T-helper 1 cell (primary cell): ENCODE measurements at regions not wholly inside any gene's neighbourhood (a gene's known extent, or its start where the extent isn't known, plus 50 kb on each side); places are given as distances from the start of the nearest gene placed in this dataset.

ENCODE experiments used
- DNase-seq, 5 donors: peaks; one replicate each; pipeline ENCODE4 v3.0.0-alpha.2; 2012 to 2020

DNA sequence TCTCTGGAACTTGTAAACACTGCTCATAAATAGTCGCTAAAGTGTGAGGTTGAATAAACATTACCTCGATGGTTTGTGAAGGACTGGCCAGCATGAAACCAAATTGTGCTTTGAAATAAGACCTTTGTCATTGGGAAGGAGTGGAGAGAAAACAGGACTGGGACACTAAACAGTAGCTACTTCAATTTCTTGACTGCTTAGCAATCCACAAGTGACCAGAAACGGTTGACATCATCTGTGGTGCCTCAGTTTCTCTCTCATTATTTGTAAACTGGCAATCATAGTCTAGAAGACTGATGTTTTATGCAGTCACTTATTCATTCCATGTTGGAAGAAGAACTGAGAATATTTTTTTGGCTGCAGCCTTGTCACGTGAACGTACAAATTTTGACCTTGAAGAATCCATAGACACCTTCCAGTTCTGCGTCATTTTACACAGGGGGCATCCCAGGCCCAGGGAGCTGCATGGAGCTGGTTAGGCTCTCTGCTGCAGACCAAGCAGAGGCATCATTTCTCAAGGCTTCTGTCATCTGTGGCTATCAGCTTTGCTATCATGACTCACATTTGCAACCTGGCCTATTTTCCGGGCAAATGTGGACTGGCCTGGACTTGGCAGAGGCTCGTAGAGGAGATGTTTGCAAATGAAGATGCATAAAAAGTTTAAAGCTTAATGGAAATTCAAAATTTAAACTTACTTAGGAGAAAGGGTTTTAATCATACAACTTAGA is 391.8 kb downstream of the FGF9 start:
- DNase-seq, result no peak

DNA sequence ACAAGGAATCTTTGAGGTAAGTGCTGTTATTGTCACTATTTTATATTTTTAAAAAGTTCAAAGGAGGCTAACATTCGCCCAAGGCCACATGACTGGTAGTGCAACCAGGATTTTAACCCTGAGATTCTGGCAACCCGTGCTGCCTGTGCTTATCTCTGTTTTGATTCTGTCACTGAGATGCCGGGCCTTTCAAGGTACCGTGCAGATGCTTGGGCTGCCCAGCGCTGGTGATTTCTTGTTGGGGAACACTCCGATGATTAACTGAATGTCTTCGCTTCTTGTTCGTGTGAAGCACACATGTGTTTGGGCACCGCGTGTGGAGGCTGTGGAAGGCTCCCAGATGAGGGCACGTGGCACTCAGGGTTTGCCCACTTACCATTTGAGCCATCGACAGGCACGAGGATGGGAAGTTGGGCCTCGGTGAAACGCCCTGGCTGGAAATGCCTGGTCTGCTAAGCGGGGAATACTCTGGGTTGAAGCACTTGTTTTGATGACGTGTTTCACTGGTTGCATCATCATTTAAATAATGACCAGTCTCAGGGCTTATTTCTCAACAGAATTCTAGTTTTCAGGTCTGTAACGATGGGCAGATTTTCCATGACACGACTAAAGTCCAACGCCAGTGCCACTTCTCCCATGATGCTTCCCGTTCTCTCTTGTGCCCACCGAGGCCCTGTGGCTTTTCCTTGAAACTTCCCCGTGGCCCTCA is 392.7 kb downstream of the FGF9 start:
- no peak for DNase-seq

DNA sequence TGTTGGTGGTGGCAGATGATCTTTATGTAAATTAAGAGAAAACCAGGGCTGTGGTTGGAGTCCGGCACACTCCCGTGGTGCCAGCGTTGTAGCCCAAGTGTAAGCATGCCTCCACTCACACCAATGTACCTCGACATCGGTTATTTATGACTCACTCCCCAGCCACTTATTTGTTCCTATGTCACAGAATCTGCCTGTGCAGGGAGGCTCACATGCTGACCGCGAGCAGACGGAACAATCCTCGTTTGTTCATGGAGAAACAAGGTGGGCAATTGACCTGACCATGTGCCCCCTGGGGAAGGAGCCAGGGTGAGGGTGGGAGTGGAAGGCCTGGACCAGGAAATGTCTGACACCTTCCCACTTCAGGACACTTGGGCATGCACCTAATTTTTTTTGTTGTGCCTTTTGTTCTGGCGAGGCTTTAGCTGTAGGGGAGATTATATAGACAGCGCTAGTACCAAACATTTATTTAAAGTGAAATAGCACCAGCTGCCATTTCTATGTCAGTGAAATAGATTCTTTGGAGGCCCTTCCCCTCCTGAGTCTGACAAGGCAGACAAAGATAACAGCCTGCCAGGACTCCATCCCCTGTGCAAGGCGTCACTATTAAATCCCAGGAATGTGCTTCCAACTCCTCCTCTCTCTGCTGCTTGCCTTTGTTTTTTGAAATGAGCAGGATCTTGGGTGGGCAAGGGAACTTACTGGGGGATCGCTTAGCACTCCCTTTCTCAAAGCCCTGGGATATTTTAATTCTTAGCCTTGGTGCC is 394.2 kb downstream of the FGF9 start:
- DNase-seq, result no peak

DNA sequence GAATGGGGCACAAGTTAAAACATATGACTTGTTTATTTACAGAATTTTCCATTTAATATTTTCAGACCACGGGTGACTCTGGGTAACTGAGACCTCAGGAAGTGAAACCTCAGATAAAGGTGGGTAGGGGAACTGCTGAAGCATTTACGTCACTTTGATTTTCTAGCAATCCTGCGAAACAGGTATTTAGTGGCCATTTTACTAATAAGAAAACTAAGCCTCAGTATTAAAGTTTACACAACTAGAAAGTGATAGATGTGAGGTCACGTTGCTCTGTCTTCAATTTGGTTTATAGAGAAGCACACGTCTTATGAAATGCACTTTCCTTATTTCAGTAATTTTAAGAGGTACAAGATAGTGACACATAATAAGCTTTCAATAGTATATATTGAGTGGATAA is 402.8 kb downstream of the FGF9 start:
- peak in 1 of 5 donors; percentile 13 for DNase-seq

DNA sequence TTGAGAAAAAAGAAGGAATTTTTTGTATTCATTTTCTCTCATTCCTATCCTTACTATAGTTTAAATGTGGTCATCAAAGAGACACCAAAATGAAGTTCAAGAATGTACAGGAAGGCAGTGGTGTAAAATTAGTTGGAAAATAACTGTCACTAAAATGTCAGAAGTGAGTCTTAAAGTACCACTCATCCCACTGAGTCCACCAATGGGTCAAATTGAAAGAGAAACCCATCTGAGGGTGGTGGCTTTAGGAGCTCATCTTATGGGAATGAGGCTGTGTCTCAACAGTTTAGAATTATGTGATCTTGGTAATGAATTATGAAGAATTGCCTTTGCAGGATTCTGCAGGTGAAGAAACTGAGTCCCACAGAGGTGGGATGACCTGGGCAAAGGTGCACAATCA is 403.5 kb downstream of the FGF9 start:
- DNase-seq, result peak in 1 of 5 donors; percentile 9

DNA sequence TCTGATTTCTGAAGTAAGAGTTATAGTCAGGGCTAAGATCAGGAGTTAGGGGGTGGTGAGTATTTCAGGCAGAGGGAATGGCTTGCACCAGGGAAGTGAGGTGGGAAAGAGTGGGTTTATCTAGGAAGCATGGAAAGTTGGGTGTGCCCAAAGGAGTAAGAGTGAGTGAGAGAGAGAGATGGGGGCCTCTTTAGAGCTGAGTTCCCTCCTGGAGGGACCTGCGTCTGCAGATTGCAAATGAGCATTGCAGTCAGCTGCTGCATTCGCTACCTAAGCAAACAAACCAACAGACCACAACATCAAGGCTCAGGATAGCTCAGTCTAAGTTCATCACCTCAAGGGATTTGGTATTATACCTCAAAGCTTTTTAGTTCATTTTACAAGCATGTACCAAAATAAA is 405.8 kb downstream of the FGF9 start:
- no peak for DNase-seq

DNA sequence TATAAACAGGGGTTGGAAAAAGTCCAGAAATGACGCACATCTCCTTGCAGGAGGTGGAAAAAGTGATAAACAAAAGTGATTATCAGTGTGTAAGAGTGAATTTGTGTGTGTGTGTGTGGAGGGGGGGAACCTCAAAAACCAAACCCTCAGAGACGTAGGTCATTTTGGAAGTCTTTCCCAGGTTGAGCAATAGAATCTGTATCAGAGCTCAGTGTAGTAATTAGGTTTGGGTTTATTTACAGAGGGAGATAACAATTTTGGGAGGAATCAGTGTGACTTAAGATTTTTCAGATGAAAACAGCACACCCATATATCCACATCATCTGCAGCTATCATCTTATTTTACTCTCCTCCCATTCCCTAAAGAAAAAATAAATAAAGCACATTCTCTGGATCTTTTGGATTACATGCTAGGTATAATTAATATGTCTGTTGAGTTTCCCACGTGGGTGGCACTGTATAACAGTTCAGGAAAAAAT is 406.4 kb downstream of the FGF9 start:
- DNase-seq, result no peak

DNA sequence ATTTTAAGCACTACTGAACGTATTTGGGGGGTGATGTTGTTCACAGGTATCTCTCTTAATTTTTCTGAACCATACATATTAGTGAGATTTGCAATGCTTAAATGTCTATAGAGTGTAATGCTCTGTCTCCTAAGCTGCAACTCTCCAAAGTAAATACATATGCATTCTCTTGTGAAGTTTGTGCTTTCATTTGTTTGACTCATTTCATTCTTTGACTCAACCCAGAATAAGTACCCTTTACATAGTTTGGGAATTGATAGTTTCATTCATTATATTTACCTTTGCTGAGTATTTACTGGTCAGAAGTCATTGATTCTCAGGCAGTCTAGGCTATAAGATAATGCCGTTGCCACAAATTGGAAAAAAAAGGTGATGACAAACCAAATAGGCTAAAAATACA is 406.9 kb downstream of the FGF9 start:
- DNase-seq, result no peak

DNA sequence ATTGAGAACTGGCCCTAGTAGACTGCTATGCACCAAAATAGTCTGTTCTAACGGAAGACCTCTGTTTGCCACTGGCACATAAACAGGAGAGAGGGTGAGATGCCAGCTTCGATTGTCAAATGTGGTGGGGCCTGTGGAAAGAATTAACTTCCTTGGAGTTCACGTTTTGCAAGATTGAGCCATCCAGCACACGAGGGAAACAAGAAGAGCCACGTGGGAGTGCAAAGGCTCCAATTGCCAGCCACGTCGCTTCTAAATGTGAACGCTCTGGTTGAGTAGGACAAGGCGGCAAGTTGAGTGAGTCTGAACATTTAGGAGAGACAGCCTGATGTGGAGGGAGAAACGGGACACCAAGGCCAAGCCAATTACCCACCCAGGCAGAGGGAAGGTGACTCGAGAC is 409.1 kb downstream of the FGF9 start:
- DNase-seq, result no peak

DNA sequence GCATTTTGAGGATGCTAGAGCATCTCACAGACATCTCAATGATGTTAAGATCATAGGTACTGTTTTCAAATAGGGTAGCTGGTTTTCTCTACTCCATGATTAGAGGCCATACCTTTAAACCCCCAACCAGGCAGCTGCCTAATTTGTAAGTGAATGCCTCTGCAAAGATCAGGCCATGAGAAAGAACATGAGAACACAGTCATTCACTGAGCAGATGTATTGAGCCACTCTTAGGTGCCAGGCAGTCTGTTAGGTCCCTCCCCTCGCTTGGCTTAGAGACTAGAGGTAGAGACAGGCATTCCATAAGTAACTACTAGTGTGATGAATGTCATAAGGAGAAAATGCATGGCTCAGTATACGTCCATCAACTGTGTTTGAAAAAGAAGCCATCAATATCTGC is 410.0 kb downstream of the FGF9 start:
- no peak for DNase-seq

DNA sequence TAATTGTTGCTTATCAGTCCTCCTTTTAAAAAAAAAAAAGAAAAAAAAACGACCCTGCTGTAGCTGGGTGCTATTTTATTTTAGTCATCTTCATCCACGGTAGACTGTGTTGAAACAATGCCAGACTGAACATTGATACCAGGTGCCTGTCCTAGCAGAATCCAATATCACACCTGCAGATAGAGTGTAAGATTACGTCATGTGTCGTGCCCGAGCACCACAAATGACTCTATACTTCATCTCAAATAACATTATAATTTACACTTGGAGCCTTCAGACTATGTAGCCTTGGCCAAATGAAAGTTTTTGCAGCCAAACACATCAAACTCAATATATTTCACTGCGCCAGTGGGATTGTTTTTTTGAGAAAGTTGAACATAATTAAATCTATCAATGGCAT is 410.6 kb downstream of the FGF9 start:
- DNase-seq, result no peak

DNA sequence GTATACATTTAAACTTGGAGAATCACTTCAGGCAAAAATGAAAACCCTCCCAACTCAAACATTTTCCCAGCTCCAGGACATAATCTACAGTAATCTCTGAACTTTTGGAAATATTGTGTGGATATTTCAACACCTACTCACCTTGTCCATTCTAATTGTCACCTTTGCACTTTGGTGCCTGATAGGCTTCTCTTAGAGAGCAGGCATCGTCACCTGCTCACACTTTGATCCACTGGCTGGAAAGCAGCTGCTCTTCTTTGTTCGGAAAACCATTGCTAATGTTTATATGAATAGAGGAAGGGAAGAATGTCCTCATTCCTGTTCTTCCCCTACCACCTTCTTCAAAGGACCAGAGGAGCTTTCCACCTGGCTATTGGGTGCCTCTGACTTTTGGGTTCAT is 411.2 kb downstream of the FGF9 start:
- DNase-seq, result no peak

DNA sequence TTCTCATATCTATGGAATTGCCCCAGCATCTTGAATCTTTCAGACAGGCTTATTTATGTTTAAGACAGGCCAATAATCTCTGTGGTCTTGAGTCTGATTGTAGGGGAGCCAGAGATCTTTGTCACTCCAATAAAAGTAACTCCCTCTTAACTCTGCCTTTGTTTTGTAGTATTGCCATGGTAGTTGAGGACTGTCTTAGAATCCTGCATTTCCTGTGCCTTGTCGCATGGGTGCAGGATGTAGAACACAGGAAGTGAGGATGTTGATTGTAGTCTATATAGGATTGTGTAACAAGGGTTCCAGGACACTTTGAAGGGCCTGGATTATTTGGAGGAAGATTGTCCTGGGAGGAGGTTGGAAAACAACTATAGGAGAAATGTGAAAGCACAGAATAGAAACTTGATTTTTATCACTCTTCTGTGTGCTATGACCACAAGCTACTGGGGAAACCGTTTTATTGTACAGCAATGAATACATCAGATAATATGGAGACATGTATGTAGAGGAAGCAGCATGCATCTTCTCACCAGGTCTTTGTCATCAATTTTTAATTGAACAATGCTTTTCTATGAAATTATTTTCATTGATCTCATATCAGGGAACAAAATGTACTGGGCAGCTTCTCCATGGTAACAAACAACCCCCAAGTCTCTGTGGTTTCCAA is 411.7 kb downstream of the FGF9 start:
- no peak for DNase-seq

DNA sequence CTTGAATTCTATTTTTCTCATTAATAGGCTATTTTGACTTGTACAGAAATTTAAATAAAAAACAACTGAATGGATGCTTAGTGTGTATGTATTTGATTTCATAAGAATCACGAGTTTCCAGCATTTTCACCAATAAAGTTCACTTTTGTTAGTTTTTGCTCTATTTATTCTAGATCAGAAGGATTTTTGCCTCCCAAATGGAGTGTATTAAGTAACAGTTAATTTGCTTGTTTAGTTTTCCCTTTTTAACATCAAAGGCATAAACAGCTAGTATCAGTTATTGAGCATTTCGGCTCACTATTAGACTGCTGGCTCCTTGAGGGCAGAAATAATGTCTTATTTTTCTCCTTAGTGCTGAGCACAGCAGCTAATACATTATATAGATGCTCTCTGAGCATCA is 414.1 kb downstream of the FGF9 start:
- DNase-seq, result no peak

DNA sequence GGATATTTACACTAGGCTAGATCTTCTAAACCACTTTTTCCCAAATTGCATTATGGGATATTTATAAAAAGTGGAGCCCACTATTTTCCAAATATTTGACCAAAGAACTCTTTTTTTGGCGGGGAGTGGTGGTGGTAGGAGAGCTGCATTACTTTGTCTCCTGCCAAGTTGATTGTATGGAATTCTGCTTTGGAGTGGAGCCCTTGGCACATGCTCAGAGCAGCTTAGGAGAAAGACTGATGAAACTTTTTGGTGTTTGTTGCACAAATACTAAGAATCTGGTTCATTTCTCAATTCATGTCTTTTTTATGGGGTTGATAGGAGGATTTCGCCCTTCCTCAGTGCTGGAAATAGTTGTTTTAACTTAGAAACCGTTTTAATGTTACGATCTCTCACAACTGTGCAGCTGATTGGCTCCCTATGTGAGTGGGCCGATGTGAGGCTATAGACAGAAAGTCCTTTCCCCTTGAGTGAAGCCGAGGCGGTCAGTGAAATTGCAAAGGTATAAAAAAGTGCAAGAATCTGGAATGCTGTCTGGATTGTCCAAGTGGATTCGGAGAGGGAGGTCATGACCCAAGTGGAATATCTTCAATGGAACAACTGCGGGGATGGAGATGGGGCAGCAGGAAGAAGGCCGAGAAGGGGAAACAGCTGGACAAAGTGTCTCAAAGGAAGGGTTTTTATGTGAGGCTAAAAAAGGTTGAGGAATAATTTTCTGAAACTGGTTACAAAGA is 415.9 kb downstream of the FGF9 start:
- DNase-seq, result no peak

DNA sequence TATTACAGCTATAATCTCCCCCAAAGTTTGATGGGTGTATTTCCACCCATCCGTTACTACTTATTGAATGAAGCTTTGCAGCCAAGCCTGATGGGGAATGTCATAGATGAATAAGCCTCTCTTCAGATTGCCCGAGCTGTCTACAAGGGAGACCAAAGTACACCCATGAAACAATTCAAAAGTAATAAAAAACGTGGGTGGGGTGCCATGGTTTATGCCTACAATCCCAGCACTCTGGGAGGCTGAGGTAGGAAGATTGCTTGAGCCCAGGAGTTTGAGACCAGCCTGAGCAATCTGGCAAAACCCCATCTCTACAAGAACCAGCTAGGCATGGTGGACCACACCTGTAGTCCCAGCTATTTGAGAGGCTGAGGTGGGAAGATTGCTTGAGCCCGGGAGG is 419.2 kb downstream of the FGF9 start:
- DNase-seq, result no peak

DNA sequence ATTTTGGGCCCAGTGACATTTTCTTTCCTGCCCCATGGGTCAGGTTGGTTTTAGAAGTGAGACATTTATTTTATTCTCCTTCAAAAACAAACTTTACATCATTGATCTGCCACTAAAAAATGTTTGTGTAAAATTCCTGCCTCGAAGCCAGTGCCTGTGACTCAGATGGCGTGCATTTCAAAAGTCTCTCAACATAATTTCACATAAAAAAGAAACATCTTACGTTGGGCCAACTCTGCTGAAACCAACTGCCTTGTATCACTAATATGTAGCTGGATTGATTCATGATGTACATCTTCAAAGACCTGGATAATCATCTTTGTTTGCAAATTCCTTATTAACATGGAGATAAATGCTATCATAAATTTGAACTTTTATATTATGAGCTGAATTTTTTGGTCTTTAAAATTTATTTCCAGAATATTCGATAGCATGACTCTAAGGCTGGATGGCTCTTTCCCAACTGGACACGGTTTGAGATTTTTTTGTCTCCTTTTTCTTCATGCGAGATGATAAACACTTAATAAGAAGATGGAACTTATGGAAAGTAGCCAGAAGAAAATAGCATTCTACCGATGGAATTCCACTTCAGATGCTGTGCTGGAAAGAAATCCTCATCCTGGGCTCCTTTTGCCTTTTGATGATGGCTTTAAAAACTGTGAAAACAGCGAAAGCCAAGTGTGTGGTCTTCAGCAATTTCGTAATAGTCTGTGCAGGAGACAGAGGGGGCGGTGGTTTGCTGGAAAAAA is 420.5 kb downstream of the FGF9 start:
- no peak for DNase-seq

DNA sequence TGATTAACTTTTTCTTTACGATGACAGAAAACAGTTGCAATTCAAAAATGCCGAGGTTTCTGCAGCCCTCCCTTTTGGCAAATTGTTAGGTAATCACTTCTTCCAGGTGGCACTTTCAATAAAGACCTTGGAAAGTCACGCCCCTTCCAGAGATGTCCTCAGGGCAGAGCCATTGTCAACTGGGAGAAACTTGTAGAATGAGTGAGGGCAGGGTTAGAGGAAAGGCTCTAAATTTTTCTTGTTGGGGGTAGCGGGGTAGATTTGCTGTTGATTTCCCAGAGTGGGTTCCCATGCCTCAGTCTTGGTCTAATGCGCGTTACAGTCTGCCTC is 421.1 kb downstream of the FGF9 start:
- DNase-seq, result no peak

DNA sequence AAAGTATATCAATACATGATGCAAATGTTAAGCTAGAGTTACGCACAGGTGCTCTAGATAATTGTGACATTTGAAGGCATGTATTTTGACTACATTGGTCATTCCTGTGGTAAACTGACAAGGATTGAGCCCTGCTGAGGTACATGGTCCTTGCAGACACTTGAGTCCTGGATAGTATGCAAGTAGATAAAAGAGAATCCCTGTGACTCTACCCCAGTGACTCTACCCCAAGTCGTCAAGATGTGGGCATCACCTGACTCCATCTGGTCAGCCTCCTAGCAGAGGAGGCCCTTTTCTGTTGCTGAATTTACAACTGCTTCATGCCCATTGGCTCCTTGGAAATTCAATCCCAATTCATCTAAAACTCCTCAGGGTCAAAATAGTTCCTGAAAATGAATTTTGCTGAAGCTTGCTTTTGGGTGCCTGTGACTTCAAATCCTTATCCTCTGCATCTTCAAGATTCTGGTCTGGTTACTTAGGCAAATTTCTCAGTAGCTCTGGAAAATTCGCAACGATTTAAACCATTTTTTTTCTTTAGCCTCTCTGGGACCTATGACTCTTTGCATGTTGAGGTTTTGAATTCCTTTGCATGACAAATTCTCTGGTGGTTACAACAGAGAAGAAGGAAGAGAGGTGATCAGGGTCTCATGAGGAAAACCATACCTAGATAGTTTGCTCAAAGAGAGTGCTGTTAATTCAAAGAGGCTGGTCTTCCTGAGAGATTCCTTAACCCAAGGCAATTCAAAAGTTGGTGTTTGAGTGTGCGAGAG is 422.1 kb downstream of the FGF9 start:
- DNase-seq, result no peak

DNA sequence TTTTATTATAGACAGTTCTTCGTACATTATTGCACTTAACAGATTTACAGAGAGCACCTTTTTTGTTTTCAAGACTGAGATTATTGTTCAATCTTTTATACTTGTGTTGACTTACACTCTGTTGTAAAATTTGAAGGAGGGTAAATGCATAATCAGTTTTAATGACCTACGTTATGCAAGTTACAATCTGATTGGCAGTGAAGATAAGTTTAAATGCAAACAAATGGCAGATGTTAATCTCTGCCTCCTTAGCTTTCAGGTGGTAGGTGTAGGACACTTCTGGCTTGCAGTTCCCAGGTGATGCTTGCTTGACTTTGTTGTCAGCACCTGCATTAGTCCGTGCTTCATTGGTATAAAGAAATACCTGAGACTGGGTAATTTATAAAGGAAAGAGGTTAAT is 424.9 kb downstream of the FGF9 start:
- no peak for DNase-seq

DNA sequence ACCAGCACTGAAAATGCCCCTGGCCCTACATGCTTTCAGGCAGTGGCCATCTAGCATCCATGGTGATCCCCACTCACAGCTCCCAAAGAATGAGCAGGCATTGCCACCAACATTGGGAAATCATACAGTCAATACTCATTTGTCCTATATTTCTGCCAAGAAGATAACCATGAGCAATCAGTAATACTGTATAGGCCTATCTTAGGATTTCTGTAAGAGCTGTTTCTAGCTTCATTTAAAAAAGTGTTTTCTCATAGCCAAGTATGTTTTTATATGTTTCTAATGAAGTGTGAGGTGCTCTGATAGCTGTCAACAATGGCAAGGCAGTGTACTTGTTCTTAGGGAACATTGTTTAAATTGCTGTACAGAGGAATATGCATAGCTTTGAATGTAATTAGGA is 428.7 kb downstream of the FGF9 start:
- no peak for DNase-seq
